ENCODE measurements at regions not wholly inside any gene's neighbourhood (a gene's known extent, or its start where the extent isn't known, plus 50 kb on each side); places are given as distances from the start of the nearest gene placed in this dataset.

- no peak for DNase-seq
Observed at GRCh38 chr14:61226015-61226654, 55.0 kb downstream of the TMEM30B start.

DNA sequence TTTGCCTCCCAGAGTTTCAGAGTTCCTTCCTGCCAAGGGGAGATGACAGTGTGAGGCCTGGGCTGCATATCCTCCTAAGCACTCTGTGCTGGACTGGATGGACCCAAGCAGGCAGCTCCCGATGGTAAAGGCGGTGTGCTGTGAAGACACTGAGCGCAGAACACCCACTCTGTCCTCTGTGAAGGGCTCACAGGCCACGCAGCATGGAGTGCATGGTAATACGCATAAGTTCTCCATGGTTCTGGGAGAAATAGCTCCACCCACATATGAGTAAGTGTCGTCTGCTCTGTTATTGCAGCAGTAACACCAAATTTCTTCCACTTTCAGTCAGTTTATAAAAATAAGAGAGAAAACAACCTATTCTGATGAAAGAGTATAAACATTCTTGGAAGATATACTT, 55.8 kb downstream of the TMEM30B start:
- no peak for DNase-seq

GRCh38 chr14:61223552-61223951, 57.6 kb downstream of the TMEM30B start:
- no peak for DNase-seq

DNA sequence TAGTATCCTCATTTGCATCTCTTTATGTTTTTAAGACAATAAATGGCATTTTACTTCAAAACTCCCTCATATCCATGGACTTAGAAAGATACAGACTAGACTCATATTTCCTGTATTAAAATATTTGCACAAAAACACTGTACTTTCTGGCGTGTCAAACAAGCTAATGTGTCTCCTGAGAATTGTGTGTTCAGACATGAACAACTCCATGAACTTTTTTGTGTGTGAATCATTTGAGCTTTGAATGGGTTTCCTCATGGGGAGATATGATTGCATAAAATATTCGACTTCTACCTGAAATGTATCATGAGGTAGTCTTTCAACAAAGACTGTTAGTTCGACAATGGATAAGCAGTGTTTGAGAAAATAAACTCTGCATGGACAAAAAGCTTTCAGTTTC, 58.8 kb downstream of the TMEM30B start:
- no peak for DNase-seq

DNA sequence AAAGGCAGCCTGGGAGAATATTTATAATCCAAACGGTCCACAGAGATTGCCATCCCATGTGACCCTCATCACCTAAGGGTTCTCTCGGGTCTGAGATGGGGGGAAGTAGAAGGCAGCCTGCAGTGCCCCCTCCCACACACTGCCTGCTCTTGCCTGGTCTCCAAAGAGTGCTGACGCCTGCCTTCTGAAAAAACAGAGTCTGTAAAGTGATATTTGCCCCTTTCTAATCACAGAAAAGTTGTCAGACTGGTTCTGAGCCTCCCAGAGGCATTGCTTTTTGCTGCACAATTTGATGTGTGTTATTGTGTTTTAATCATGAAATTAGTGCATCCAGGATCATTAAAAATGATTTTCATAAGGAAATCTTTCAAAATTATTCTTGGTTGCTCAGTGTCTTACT, 59.2 kb downstream of the TMEM30B start:
- DNase-seq = no peak

DNA sequence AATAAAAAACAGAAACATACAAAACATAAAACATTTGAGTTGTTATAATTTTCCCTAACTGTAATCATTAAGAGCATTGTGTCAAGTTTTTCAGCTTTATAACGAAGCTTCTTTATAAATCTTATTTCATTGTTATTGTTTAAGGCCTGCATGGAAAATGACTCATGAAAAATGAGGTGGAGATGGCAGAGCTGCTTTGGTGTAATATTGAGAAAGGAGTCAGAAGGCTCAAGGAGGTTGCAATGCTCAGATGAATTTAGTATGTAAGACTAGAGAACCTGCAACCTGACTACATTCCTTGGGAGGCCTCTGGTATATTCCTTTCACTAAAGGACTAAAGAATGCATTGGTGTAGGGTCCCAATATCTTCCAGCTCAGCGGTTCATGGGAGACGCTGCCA, 61.5 kb downstream of the TMEM30B start:
- no peak for DNase-seq

DNA sequence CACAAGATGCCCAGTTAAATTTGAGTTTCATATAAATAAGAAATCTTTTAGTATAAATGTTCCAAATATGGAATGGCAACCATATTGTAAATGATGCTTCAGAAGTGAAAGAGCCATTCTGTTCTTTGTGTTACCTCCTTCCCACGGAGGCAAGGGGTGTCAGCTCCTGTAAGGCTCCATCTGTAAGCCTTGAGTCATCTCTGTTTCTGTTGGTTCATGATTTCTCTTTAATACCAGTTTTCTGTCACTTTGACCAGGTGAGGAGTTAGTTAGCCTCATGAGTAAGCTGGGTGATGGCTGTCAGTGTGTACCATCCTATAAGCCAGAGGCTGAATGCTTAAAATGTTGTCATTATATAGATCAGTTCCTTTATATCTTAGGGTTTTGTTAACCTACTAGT, 61.9 kb downstream of the TMEM30B start:
- no peak for DNase-seq

GRCh38 chr14:61218767-61219166, 62.4 kb downstream of the TMEM30B start:
- DNase-seq = no peak

GRCh38 chr14:61218157-61218556, 63.0 kb downstream of the TMEM30B start:
- no peak for DNase-seq

GRCh38 chr14:61217516-61217915, 63.6 kb downstream of the TMEM30B start:
- DNase-seq = no peak

GRCh38 chr14:61215222-61216020, 65.7 kb downstream of the TMEM30B start:
- no peak for DNase-seq

GRCh38 chr14:61213920-61214319, 67.2 kb downstream of the TMEM30B start:
- DNase-seq = no peak

DNA sequence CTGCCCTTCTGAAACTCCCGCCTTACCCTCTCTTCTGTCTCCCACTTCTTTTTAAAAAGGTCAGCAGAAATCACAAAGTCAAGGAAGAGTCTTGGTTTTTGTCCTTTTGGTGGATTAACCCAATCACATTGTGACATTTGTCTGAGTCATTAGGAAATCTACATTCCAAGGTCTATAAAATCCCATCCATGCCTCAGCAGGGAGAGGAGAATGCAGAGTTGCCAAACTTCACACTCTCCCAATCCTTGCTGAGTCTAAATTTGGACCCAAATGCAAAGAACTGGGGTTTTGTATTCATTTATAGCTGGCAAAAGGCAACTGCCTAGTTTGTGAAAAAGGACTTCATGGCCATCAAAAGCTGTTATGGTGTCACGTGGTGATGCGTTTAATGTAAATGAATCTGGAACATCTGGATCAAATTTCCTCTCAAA, 67.9 kb downstream of the TMEM30B start:
- DNase-seq = no peak

DNA sequence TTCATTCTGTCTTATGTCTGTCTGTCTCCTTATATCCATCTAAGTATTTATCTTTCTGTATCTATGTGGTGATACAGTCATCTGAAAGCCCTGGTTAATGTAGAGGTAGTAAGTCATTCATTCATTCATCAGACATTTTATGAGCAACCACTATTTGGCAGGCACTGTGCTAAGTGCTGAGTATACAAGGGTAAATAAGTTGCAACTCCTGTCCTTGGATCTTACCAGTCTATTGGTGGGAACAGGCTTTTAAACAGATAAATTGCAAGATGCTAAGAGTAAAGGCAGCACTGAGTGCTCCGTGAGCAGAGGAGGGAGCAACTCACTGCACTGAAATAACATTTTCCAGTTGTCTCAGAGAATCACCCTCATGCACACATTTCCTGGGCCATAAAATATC, 68.6 kb downstream of the TMEM30B start:
- no peak for DNase-seq

GRCh38 chr14:61211476-61212255, 69.5 kb downstream of the TMEM30B start:
- DNase-seq = peak; percentile 67

DNA sequence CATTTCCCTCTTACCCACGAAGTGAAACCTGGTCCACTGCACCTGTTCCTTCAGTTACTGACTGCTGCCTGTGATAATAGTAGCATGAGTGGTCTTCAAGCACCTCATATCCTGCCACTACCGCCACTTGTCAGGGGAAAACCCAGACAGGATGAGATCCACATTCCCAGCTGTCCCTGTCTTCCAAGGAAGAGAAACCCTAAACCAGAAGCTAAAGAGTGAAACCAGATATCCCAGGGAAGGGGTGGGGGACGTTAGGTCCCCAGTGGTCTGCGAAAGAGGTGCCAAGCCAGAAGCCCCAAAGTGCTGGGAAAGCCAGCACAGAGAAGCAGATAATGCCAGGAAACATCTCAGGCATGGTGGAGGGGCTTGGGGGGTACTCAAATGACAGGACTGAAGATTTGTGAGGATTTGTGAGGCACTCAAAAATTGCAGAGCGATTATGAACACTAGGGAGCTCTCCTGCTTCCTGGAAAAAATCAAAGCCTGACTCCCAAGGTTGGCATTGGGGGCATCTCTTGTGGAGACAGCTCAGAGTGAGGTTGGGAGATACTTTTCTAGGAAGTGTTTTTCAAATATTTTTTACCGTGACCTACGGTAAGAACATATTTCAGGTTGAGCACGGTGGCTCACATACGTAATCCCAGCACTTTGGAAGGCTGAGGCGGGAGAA, 77.9 kb downstream of the TMEM30B start:
- peak; percentile 88 for DNase-seq

DNA sequence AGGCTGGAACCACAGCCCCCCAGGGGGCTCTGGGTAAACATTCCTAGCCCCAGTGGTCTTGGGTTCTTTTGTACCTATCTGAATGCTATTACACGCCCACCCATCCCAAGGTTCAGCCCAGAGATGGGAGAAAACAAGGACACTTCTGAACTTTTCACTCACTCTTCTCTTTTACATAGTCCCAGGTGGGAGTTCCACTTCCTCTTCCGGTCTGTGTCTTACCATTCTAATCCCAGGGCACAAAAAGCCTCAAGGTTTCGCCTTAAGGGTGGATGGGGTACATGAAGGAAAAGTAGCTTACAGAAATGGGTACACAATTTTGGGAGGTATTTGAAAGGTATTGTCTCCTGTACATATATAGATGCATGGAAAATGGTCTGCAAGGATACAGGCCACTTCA, 79.0 kb downstream of the TMEM30B start:
- DNase-seq = no peak

GRCh38 chr14:61201171-61201570, 80.0 kb downstream of the TMEM30B start:
- no peak for DNase-seq

DNA sequence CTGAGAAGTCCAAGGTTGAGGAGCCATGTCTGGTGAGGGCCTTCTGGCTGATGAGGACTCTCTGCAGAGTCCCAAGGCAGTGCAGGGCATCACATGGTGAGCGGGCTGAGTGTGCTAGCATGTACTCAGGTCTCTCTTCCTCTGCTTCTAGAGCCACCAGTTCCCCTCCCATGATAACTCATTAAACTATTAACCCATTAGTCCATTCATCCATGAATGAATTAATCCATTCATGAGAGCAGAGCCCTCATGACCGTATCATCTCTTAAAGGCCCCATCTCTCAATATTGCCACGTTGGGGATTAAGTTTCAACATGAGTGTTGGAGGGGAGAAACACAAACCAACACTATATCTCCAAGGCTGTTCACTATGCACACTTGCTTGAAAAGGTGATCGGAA, 83.7 kb downstream of the TMEM30B start:
- DNase-seq = no peak

DNA sequence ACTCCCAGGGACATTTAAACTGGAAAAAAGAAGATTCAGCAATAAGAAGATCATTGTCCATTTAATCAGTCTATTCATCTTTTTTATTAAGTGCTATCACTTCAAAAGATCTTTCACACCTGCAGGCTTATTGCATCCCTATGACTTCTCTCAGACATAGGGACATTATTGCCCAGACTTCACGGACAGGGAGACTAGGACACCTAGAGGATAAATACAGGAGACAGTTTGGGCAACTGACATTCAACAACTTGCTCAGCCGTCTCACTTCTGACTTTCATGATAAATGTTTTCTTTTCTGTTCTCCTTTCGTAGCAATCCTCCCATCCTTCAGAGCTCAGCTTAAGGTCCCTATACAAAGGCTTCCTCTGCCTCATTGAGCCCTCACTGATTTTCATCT, 84.3 kb downstream of the TMEM30B start:
- no peak for DNase-seq

GRCh38 chr14:61196034-61196433, 85.1 kb downstream of the TMEM30B start:
- DNase-seq = no peak

DNA sequence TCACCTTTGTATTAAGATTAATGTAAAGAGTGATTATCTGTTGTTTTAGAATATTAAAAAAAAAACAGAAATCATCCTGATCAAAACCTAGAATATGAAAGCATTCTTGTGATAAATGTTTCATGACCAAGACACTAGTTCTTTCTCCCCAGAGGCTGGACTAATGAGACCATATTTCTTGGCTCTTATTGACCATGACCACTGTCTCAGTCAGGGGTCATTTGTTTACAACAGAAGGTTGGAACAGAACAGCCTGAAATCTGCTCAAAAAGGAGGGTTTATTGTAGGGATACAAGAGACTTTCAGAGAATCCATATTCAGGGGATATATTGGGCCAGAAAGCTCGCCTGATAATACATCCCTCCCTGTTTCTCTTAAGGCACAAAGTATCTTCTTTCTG, 87.7 kb downstream of the TMEM30B start:
- DNase-seq = no peak

DNA sequence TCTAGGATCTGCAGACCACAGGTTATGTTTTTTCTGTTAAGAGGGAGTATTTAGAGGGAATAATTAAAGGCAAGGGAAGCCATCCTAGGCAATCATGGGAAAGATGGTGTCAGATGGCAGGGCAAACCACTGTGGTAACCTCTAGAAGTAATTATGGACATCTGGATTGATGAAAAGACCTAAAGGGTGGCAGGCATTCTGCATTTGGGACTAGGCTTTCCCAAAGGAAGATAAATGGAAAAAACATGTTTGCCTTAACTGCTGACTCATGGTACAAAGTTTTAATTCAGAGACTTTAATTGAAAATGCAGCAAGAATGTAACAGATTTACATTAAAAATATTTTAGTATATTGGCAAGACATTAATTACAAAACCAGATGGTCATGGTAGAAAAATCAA, 88.1 kb downstream of the TMEM30B start:
- DNase-seq = peak; percentile 58

All from NCI-H2107 (cell line).